ENCODE measurements at regions not wholly inside any gene's neighbourhood (a gene's known extent, or its start where the extent isn't known, plus 50 kb on each side); places are given as distances from the start of the nearest gene placed in this dataset.

- DNase-seq (ENCODE audit: low read depth) = no peak
Observed at GRCh38 chr2:67917332-67918054, 145.3 kb downstream of the C1D start.

- DNase-seq (ENCODE audit: low read depth) = no peak
Observed at GRCh38 chr2:67918471-67918870, 144.3 kb downstream of the C1D start.

- no peak for DNase-seq (ENCODE audit: low read depth)
Observed at GRCh38 chr2:67919490-67919889, 143.3 kb downstream of the C1D start.

GRCh38 chr2:67922080-67922785, 140.6 kb downstream of the C1D start:
- DNase-seq (ENCODE audit: low read depth) = no peak

- no peak for DNase-seq (ENCODE audit: low read depth)
Observed at GRCh38 chr2:67923696-67924095, 139.1 kb downstream of the C1D start.

- DNase-seq (ENCODE audit: low read depth) = no peak
Observed at GRCh38 chr2:67927501-67927900, 135.3 kb downstream of the C1D start.

- no peak for DNase-seq (ENCODE audit: low read depth)
Observed at GRCh38 chr2:67930156-67930555, 132.6 kb downstream of the C1D start.

GRCh38 chr2:67936969-67937368, 125.8 kb downstream of the C1D start:
- DNase-seq (ENCODE audit: low read depth) = no peak

GRCh38 chr2:67938053-67938452, 124.8 kb downstream of the C1D start:
- no peak for DNase-seq (ENCODE audit: low read depth)

GRCh38 chr2:67945056-67945455, 117.7 kb downstream of the C1D start:
- no peak for DNase-seq (ENCODE audit: low read depth)

GRCh38 chr2:67945940-67946339, 116.9 kb downstream of the C1D start:
- DNase-seq (ENCODE audit: low read depth) = no peak

- no peak for DNase-seq (ENCODE audit: low read depth)
Observed at GRCh38 chr2:67948057-67948456, 114.7 kb downstream of the C1D start.

- no peak for DNase-seq (ENCODE audit: low read depth)
Observed at GRCh38 chr2:67948506-67948905, 114.3 kb downstream of the C1D start.

- DNase-seq (ENCODE audit: low read depth) = no peak
Observed at GRCh38 chr2:67950018-67950417, 112.8 kb downstream of the C1D start.

GRCh38 chr2:67950919-67951318, 111.9 kb downstream of the C1D start:
- no peak for DNase-seq (ENCODE audit: low read depth)

GRCh38 chr2:67952066-67952465, 110.7 kb downstream of the C1D start:
- no peak for DNase-seq (ENCODE audit: low read depth)

- no peak for DNase-seq (ENCODE audit: low read depth)
Observed at GRCh38 chr2:67954093-67954748, 108.6 kb downstream of the C1D start.

GRCh38 chr2:67955748-67956603, 106.8 kb downstream of the C1D start:
- DNase-seq (ENCODE audit: low read depth) = no peak

- no peak for DNase-seq (ENCODE audit: low read depth)
Observed at GRCh38 chr2:67965246-67965645, 97.6 kb downstream of the C1D start.

- DNase-seq (ENCODE audit: low read depth) = no peak
Observed at GRCh38 chr2:67970071-67970470, 92.7 kb downstream of the C1D start.

- no peak for DNase-seq (ENCODE audit: low read depth)
Observed at GRCh38 chr2:67970542-67970941, 92.3 kb downstream of the C1D start.
